BE2C (cell line): ENCODE measurements at regions not wholly inside any gene's neighbourhood (a gene's known extent, or its start where the extent isn't known, plus 50 kb on each side); places are given as distances from the start of the nearest gene placed in this dataset.

Source experiments
- DNase-seq: peaks from one replicate; pipeline ENCODE4 v3.0.0-alpha.2; 2020
- H3K27me3 ChIP-seq: fragments of 250-450 bp; sonication (Bioruptor Pico); 2 replicates; pipeline ENCODE4 v1.5.1; 2020; ENCODE audit warnings: mild to moderate bottlenecking
- H3K36me3 ChIP-seq: fragments of 250-450 bp; sonication (Bioruptor Pico); 2 replicates; pipeline ENCODE4 v1.5.1; 2020; ENCODE audit warnings: mild to moderate bottlenecking
- H3K4me1 ChIP-seq: fragments of 250-450 bp; sonication (Bioruptor Pico); 2 replicates; pipeline ENCODE4 v1.5.1; 2020
- H3K4me3 ChIP-seq: 2 replicates; pipeline ENCODE4 v1.5.1; 2011; ENCODE audit warnings: low read depth, low read length
- H3K9me3 ChIP-seq: fragments of 250-450 bp; sonication (Bioruptor Pico); 2 replicates; pipeline ENCODE4 v1.5.1; 2020
- CTCF ChIP-seq: IDR thresholded peaks from 2 replicates; pipeline ENCODE4 v1.5.1; 2012; ENCODE audit warnings: mild to moderate bottlenecking, low read depth, low read length

GRCh38 chr13:26992951-26993719, 178.5 kb downstream of the USP12 start:
- no peaks in the 10 kb centered on the region for H3K9me3 ChIP-seq
- no peaks in the 10 kb centered on the region for H3K27me3 ChIP-seq
- H3K4me1 ChIP-seq, result no peaks in the 10 kb centered on the region; the same call in 1 of the 2 replicates
- H3K4me3 ChIP-seq, result no peak overlapping the region
- no peaks in the 10 kb centered on the region for H3K36me3 ChIP-seq
- DNase-seq, result no peak
- no peak for TF ChIP-seq CTCF

GRCh38 chr13:26991508-26992181, 180.0 kb downstream of the USP12 start:
- no peak for DNase-seq
- Histone ChIP-seq H3K36me3 (no peaks in the 10 kb centered on the region), H3K27me3 (no peaks in the 10 kb centered on the region), H3K4me1 (no peaks in the 10 kb centered on the region; the same call in 1 of the 2 replicates), H3K4me3 (no peak overlapping the region), H3K9me3 (no peaks in the 10 kb centered on the region)
- no peak for TF ChIP-seq CTCF

GRCh38 chr13:26989957-26990713, 181.5 kb downstream of the USP12 start:
- no peaks in the 10 kb centered on the region for H3K9me3 ChIP-seq
- no peaks in the 10 kb centered on the region; the same call in 1 of the 2 replicates for H3K4me1 ChIP-seq
- no peak overlapping the region for H3K4me3 ChIP-seq
- no peak for TF ChIP-seq CTCF
- no peak for DNase-seq
- H3K36me3 ChIP-seq, result no peaks in the 10 kb centered on the region
- no peaks in the 10 kb centered on the region for H3K27me3 ChIP-seq

GRCh38 chr13:26989261-26989956, 182.2 kb downstream of the USP12 start:
- Histone ChIP-seq H3K36me3 (no peaks in the 10 kb centered on the region), H3K27me3 (no peaks in the 10 kb centered on the region), H3K9me3 (no peaks in the 10 kb centered on the region), H3K4me1 (peaks cover under 1% of the 10 kb centered on the region), H3K4me3 (no peak overlapping the region)
- no peak for DNase-seq
- TF ChIP-seq CTCF, result no peak

- Histone ChIP-seq H3K36me3 (no peaks in the 10 kb centered on the region), H3K27me3 (no peaks in the 10 kb centered on the region), H3K4me1 (peaks cover 13% of the 10 kb centered on the region), H3K4me3 (no peak overlapping the region), H3K9me3 (no peaks in the 10 kb centered on the region)
- DNase-seq, result no peak
- TF ChIP-seq CTCF, result no peak
Measured at GRCh38 chr13:26988059-26988769, 183.4 kb downstream of the USP12 start.
